Astrocyte of the cerebellum (primary cell): ENCODE measurements at regions not wholly inside any gene's neighbourhood (a gene's known extent, or its start where the extent isn't known, plus 50 kb on each side); places are given as distances from the start of the nearest gene placed in this dataset.

Experiments
- DNase-seq: peaks from one replicate; pipeline ENCODE4 v3.0.0-alpha.2; 2011; ENCODE audit warnings: low read depth
- H3K4me3 ChIP-seq: 2 replicates; pipeline ENCODE4 v1.5.1; 2011; ENCODE audit warnings: mild to moderate bottlenecking, low read depth, low read length, moderate library complexity
- CTCF ChIP-seq: IDR thresholded peaks from 2 replicates; pipeline ENCODE4 v1.5.1; 2012; ENCODE audit warnings: low read length, low read depth, moderate library complexity, mild to moderate bottlenecking; ENCODE audit errors: missing control alignments
- in situ Hi-C: cut with HindIII; loops from 2 replicates; pipeline ENCODE4 v1.10.0; 2017; ENCODE audit warnings: low sequenced_read_pairs

GRCh38 chr1:229138058-229138457 lies 132.9 kb upstream of the RAB4A start:
- in situ Hi-C loops: no loop called here
- DNase-seq: no peak
- no peak for TF ChIP-seq CTCF
- H3K4me3 ChIP-seq: no peak overlapping the region

GRCh38 chr1:229139331-229140118 lies 131.4 kb upstream of the RAB4A start:
- H3K4me3 ChIP-seq: no peak overlapping the region
- TF ChIP-seq CTCF: no peak
- no peak for DNase-seq
- in situ Hi-C loops: no loop called here

DNA sequence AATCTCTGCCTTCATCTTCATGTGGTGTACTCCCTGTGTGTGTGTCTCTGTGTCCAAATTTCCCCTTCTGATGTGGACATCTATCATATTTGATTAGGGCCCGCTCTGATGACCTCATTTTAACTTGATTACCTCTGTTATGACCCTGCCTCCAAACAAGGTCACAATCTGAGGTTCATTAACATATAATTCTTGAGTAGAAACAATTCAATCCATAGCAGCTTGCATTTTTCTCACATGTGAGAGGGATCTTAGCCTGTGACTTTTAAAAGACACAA lies 130.9 kb upstream of the RAB4A start:
- no peak overlapping the region for H3K4me3 ChIP-seq
- DNase-seq: no peak
- in situ Hi-C loops: no loop called here
- no peak for TF ChIP-seq CTCF

- in situ Hi-C loops: no loop called here
- no peak for TF ChIP-seq CTCF
- DNase-seq: no peak
- H3K4me3 ChIP-seq: no peak overlapping the region
These were observed 129.6 kb upstream of the RAB4A start for GRCh38 chr1:229141271-229141670.

- DNase-seq: no peak
- no peak overlapping the region for H3K4me3 ChIP-seq
- in situ Hi-C loops: no loop called here
- TF ChIP-seq CTCF: no peak
These were observed 129.1 kb upstream of the RAB4A start for GRCh38 chr1:229141689-229142377.

DNA sequence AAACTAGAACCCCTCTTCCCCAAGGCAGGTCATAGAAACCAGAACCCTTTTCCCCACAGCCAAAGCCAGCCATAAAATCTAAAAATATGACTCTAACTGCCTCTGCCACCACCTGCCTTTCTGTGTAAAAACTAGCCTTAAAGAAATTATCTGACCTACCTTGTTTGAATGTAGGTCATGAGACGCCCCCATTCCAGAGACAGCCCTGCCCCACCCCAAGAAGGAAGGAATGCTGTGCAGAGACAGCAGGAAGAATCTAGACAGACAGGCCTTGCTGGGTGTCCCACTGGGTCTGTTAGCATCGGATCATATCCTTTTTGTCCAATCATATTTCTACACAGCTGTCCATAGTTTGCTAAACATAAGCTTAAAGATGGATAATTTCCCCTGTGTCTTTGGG lies 128.4 kb upstream of the RAB4A start:
- in situ Hi-C loops: no loop called here
- no peak for DNase-seq
- no peak for TF ChIP-seq CTCF
- no peak overlapping the region for H3K4me3 ChIP-seq
